Tibial artery (tissue), 4 donors: ENCODE measurements at regions not wholly inside any gene's neighbourhood (a gene's known extent, or its start where the extent isn't known, plus 50 kb on each side); places are given as distances from the start of the nearest gene placed in this dataset.

Experiments used
- DNase-seq, 2 donors: peaks; one replicate each; pipeline ENCODE4 v3.0.0-alpha.2; 2019
- H3K27ac ChIP-seq, 2 donors: fragments of 200-600 bp; sonication (generic) in 1 of 2; 1 replicate in 1 of 2; 2 replicates in 1 of 2; pipeline ENCODE4 v1.5.1; 2018 to 2019; ENCODE audit warnings: mild to moderate bottlenecking in 1 of 2
- H3K27me3 ChIP-seq, 2 donors: fragments of 200-600 bp; sonication (generic) in 1 of 2; one replicate each; pipeline versions ENCODE4 v1.5.1 to v1.6.0; 2016 to 2019
- H3K36me3 ChIP-seq, 3 donors: fragments of 200-600 bp; sonication (generic) in 2 of 3; one replicate each; pipeline ENCODE4 v1.5.1; 2016 to 2019; ENCODE audit warnings: mild to moderate bottlenecking in 2 of 3
- H3K4me1 ChIP-seq, 4 donors: fragments of 200-600 bp; sonication (generic) in 2 of 4; 1 replicate in 3 of 4; 2 replicates in 1 of 4; pipeline ENCODE4 v1.5.1; 2016 to 2019
- H3K4me3 ChIP-seq, 2 donors: fragments of 200-600 bp; sonication (generic) in 1 of 2; 1 replicate in 1 of 2; 2 replicates in 1 of 2; pipeline ENCODE4 v1.5.1; 2018 to 2019; ENCODE audit warnings: mild to moderate bottlenecking in 2 of 2
- H3K9me3 ChIP-seq, 3 donors: fragments of 200-600 bp; sonication (generic) in 1 of 3; one replicate each; pipeline ENCODE4 v1.5.1; 2016 to 2019
- intact Hi-C: fragments of 100-400 bp; cut with DNase I; formaldehyde crosslinking; loops from one replicate; pipeline ENCODE4 v1.15.0; 2023; ENCODE audit warnings: low total_unique reads
- TF ChIP-seq, protein P1 (sequence below), 2 experiments: fragments of 200-600 bp in 1 of 2; fragments of 450-650 bp in 1 of 2; IDR thresholded peaks; one replicate each; pipeline ENCODE4 v1.5.1; 2017 to 2019; ENCODE audit warnings: antibody characterized with exemption in 2 of 2, mild to moderate bottlenecking in 1 of 2, moderate library complexity in 1 of 2

DNA sequence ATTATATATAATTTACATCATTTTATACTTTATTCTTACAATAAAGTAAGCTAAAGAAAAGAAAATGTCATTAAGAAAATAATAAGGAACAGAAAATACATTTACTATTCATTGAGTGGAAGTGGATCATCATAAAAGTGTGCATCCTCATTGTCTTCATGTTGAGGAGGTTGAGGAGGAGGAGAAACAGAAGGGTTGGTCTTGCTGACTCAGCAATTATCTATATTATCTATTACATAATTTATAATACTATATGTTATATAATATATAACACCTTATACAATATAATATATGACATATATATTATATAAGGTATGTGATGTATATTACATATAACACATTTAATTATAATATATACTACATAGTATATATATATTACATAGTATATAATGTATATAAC lies 558.5 kb upstream of the AMELY start:
- intact Hi-C loops, result no loop called here
- Histone ChIP-seq H3K9me3 (no peaks in the 10 kb centered on the region), H3K27ac (no peak overlapping the region), H3K36me3 (no peaks in the 10 kb centered on the region), H3K27me3 (no peaks in the 10 kb centered on the region), H3K4me1 (peaks cover 0 to 6% (median 0%) of the 10 kb centered on the region in 4 donors), H3K4me3 (no peak overlapping the region)
- DNase-seq, result no peak
- TF ChIP-seq, protein P1, sequence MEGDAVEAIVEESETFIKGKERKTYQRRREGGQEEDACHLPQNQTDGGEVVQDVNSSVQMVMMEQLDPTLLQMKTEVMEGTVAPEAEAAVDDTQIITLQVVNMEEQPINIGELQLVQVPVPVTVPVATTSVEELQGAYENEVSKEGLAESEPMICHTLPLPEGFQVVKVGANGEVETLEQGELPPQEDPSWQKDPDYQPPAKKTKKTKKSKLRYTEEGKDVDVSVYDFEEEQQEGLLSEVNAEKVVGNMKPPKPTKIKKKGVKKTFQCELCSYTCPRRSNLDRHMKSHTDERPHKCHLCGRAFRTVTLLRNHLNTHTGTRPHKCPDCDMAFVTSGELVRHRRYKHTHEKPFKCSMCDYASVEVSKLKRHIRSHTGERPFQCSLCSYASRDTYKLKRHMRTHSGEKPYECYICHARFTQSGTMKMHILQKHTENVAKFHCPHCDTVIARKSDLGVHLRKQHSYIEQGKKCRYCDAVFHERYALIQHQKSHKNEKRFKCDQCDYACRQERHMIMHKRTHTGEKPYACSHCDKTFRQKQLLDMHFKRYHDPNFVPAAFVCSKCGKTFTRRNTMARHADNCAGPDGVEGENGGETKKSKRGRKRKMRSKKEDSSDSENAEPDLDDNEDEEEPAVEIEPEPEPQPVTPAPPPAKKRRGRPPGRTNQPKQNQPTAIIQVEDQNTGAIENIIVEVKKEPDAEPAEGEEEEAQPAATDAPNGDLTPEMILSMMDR (IDR thresholded peaks at IDR 0.05), result no peak

DNA sequence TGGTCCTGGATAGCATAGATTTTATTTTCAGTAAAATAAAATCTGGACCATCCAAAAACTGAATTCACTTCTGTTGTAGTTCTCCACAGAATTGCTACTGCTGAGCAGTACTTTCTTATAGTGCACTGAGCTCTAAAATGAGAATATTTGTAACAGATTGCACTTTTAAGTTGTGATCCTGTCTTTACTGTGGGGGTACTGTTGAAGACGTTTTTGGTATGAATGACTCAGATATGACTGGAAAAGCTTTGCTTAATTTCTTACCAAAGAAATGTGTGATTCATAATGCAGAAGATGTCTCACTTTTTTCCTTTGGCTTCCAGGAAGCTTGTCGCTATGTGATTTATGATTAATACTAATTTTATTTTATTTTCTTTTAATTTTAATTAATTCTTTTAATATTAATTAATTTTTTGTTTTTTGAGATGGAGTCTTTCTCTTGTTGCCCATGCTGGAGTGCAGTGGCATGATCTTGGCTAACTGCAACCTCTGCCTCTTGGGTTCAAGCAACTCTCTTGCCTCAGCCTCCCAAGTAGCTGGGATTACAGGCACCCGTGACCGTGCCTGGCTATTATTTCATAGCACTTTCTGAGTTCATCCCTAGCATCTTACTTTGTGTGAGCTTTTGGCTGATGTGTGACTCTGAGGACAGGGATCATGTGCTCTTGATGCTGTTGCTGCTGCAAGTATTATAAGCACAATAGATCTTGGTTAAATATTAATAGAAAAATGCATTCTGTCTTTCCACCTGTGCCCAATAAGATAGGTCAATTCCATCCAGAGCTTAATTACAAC lies 557.6 kb upstream of the AMELY start:
- intact Hi-C loops, result no loop called here
- TF ChIP-seq, protein P1 (IDR thresholded peaks at IDR 0.05), result no peak
- Histone ChIP-seq H3K27ac (no peak overlapping the region), H3K27me3 (no peaks in the 10 kb centered on the region), H3K9me3 (no peaks in the 10 kb centered on the region), H3K4me3 (no peak overlapping the region), H3K4me1 (peaks cover 0 to 6% (median 0%) of the 10 kb centered on the region in 4 donors), H3K36me3 (no peaks in the 10 kb centered on the region)
- peak in 1 of 2 donors; percentile 40 for DNase-seq

DNA sequence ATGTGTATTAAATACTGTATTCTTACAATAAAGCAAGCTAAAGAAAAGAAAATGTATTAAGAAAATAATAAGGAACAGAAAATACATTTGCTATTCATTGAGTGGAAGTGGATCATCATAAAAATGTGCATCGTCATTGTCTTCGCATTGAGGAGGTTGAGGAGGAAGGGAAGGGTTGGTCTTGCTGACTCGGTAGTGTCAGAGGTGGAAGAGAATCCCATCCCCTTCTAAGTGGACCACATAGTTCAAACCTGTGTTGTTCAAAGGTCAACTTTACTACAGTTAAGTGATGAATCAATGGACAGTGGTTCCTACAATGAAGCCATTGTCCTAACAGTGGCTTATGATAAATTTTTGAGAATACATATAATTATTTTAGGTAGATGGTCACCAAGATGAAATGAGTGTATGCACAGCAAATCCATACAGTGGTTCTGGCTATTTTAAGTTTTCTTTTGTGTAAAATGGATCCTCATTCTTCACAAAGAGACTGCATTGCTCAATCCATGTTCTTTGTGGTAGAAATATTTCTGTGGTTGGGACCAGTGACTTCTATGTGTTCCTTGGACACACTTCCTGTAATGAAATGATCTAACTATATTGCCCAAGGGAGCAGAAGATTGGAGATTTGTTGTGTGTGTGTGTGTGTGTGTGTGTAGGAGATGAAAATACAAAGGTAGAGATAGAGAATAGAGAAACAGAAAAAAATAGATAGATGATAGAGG lies 556.4 kb upstream of the AMELY start:
- H3K4me3 ChIP-seq, result no peak overlapping the region
- TF ChIP-seq, protein P1 (IDR thresholded peaks at IDR 0.05), result no peak

DNA sequence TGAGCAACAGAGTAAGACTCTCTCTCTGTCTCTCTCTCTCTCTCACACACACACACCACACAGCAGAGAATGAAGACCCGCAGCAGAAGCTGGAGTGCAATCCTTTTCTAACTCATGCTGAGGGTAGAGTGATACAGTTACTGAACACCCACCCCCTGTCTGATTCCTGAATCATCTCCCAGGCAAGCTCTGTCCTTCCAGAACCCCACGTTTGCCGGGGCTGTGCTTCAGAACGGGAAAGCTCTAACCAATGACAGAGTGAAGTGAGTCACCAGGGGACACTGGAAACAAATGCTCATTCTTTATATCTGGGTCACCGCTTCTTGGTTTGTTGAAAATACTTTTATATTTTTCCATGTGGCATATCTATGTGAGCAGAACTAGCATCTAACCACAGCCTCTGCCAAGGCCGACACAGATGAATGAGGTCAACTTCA lies 553.7 kb upstream of the AMELY start:
- intact Hi-C loops, result no loop called here
- DNase-seq, result peak; percentile 21 to 61
- TF ChIP-seq, protein P1 (IDR thresholded peaks at IDR 0.05), result no peak

More for the DNA sequence above, 556.4 kb upstream of the AMELY start:
- H3K9me3 ChIP-seq, result no peaks in the 10 kb centered on the region
- DNase-seq, result no peak
- peaks cover 0 to 6% (median 0%) of the 10 kb centered on the region in 4 donors for H3K4me1 ChIP-seq
- H3K27ac ChIP-seq, result no peak overlapping the region
- no peaks in the 10 kb centered on the region for H3K27me3 ChIP-seq
- intact Hi-C loops, result no loop called here
- no peaks in the 10 kb centered on the region for H3K36me3 ChIP-seq

DNA sequence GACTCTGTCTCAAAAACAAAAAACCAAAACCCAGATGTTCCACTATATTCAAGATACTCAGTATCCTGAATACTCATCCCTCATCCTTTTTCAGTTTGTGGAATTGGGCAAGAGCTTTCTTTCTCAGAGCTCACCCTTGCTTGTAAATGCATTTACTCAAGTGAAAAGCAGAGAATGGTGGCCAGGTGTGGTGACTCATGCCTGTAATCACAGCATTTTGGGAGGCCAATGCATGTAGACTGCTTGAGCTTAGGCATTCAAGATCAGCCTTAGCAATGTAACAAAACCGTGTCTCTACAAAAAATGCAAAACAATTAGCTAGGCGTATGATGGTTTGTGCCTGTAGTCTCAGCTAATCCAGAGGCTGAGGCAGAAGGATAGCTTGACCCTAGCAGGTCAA lies 553.2 kb upstream of the AMELY start:
- intact Hi-C loops, result no loop called here
- peaks cover 0 to 6% (median 0%) of the 10 kb centered on the region in 4 donors for H3K4me1 ChIP-seq
- DNase-seq, result no peak
- H3K4me3 ChIP-seq, result no peak overlapping the region
- no peaks in the 10 kb centered on the region for H3K27me3 ChIP-seq
- H3K9me3 ChIP-seq, result no peaks in the 10 kb centered on the region
- no peaks in the 10 kb centered on the region for H3K36me3 ChIP-seq
- TF ChIP-seq, protein P1 (IDR thresholded peaks at IDR 0.05), result no peak
- no peak overlapping the region for H3K27ac ChIP-seq

More for the DNA sequence above, 553.7 kb upstream of the AMELY start:
- H3K4me3 ChIP-seq, result no peak overlapping the region
- H3K9me3 ChIP-seq, result no peaks in the 10 kb centered on the region
- H3K27ac ChIP-seq, result no peak overlapping the region
- H3K27me3 ChIP-seq, result no peaks in the 10 kb centered on the region
- no peaks in the 10 kb centered on the region for H3K36me3 ChIP-seq
- H3K4me1 ChIP-seq, result peaks cover 0 to 6% (median 0%) of the 10 kb centered on the region in 4 donors
